ENCODE measurements at regions not wholly inside any gene's neighbourhood (a gene's known extent, or its start where the extent isn't known, plus 50 kb on each side); places are given as distances from the start of the nearest gene placed in this dataset.

DNA sequence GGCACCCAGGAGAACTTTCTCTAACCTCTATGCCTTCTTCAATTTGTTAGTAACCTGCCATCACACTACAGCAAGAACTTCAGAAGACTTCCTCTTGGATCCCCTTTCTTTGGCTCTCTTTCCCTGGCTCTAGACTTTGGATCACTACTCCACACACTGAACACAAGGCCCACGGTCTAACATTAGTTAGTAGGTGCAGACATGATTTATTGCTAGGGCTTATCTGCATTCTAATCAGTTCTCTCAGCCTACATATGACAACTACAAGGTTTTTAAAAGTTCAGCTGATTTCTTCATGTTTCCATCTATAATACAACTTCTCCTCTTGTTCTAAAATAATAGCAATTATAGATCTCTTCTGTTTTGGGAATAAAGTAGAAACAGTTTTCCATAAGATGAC lies 209.1 kb upstream of the ANXA10 start:
- TF ChIP-seq POLR2AphosphoS5 (IDR thresholded peaks at IDR 0.05), result no peak
- TF ChIP-seq, protein P1, sequence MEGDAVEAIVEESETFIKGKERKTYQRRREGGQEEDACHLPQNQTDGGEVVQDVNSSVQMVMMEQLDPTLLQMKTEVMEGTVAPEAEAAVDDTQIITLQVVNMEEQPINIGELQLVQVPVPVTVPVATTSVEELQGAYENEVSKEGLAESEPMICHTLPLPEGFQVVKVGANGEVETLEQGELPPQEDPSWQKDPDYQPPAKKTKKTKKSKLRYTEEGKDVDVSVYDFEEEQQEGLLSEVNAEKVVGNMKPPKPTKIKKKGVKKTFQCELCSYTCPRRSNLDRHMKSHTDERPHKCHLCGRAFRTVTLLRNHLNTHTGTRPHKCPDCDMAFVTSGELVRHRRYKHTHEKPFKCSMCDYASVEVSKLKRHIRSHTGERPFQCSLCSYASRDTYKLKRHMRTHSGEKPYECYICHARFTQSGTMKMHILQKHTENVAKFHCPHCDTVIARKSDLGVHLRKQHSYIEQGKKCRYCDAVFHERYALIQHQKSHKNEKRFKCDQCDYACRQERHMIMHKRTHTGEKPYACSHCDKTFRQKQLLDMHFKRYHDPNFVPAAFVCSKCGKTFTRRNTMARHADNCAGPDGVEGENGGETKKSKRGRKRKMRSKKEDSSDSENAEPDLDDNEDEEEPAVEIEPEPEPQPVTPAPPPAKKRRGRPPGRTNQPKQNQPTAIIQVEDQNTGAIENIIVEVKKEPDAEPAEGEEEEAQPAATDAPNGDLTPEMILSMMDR (IDR thresholded peaks at IDR 0.05), result no peak
- no peak for TF ChIP-seq EP300 (IDR thresholded peaks at IDR 0.05)
- TF ChIP-seq POLR2A (IDR thresholded peaks at IDR 0.05; ENCODE audit: low read depth), result no peak
